ENCODE measurements at regions not wholly inside any gene's neighbourhood (a gene's known extent, or its start where the extent isn't known, plus 50 kb on each side); places are given as distances from the start of the nearest gene placed in this dataset. TPM values are rescaled to one million over a fixed set of nuclear protein-coding genes. Genes with fewer than 3 reads are reported as not detected.

Small RNA genes lying in the stretch of these regions (microRNA-seq; reads per million reads assigned to microRNA genes)
- gene RF00096 (ENCODE audit: insufficient read depth, insufficient read length), result not detected

Small RNA genes lying in the stretch of these regions (small RNA-seq; reads per million reads assigned to genes)
- 0 to 0.15 (median 0) reads per million in 5 experiments for gene RF00096

All from IMR-90 (cell line).